EL (cell line): ENCODE measurements at regions not wholly inside any gene's neighbourhood (a gene's known extent, or its start where the extent isn't known, plus 50 kb on each side); places are given as distances from the start of the nearest gene placed in this dataset.
"Not testable (repeated sequence)": the region's sequence is repeated elsewhere in the genome, so short reads cannot be mapped to it uniquely, and the experiment has no call there.

Source experiments
- DNase-seq: peaks from one replicate; pipeline ENCODE4 v3.0.0-alpha.2; 2016

DNA sequence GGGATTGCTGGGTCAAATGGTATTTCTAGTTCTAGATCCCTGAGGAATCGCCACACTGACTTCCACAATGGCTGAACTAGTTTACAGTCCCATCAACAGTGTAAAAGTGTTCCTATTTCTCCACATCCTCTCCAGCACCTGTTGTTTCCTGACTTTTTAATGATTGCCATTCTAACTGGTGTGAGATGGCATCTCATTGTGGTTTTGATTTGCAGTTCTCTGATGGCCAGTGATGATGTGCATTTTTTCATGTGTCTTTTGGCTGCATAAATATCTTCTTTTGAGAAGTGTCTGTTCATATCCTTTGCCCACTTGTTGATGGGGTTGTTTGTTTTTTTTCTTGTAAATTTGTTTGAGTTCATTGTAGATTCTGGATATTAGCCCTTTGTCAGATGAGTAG lies 220.3 kb downstream of the NPR3 start:
- DNase-seq: not testable (repeated sequence)

- no peak for DNase-seq
These were observed 221.3 kb downstream of the NPR3 start for GRCh38 chr5:32932241-32932935.

GRCh38 chr5:32933692-32934091 lies 222.6 kb downstream of the NPR3 start:
- DNase-seq: peak; percentile 17

DNA sequence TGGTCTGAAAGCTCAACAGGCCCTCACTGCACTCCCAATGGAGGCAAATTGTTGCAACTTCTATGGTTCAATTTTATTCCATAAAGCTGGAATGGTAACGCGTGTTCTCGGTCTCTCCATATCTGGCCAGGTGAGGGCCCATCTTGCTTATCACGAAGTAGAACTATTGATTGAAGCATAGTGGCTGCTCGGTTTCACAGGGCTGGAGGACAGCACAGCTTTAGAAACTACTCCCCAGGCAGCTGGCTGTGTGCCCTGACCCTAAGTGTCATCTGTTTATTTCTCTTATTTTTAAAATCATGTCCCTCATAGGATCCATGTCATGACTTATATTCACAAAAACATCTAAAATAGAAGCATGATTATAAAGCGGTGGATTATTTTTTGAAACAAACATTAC lies 223.4 kb downstream of the NPR3 start:
- no peak for DNase-seq

DNA sequence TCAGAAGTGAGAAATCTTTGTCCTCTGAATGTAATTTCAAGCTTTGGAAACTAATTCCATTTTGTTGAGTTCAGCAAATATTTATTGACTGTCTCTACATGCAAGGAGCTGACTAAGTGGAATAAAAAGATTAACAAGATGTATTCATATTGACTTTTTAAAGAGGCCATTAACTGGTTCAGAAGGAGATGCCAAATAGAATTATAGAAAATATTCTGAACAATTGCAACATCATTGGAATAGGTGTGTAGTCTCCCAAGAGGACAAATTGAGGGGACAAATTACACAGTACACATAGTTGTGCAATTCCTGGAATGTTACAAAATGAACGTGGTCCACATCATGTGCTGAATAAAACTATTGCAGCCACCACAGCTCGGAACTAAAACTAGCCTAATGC lies 224.2 kb downstream of the NPR3 start:
- no peak for DNase-seq

DNA sequence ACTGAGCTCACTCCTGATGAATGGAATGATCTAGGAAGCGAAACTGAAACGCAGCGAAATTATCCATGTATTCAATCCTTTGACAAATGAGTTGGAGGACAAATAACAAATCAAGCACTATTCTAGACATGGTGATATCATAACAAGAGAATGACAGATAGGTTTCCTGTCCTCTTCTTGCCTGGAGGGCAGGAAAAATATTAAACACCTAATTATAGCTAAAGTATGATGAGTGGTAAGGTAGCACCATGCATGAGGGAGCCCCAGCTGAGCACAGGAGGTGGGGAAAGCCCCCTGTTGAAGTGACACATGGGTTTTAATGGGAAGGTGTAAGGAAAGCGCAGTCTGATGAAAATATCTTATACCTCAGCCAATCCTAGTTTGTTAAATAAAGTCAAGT lies 225.2 kb downstream of the NPR3 start:
- no peak for DNase-seq

DNA sequence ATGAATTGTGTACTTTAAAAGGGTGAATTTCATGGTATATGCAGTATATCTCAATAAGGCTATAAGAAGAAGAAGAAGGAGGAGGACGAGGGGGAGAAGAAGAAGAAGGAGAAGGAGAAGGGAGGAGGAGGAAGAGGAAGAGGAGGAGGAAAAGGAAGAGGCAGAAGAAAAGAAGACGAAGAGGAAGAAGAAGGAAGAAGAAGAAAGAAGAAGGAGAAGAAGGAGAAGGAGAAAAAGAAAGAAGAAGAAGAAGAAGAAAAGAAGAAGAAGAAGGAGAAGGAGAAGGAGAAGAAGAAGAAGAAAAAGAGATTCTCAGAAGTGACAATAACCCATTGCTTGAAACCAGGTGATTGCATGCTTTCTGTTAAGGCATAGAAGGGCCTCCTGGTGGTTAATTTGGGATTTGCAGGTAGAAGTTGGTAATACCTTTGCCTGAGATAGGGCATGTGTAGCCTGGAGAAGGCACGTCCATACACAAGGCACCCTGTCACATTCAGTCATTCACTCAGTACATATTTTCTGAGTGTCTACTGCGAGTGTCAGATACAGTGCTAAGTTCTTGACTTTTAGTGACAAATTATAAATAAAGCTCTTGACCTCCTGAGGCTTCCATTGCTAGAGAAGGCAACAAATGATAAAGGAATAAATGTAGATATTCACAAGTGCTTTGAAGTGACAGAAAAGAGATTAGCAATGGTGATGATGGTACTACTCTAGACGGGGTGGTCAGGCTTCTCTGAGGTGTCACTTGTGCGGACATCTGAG lies 231.3 kb downstream of the NPR3 start:
- DNase-seq: peak; percentile 35

- DNase-seq: peak; percentile 29
These were observed 238.3 kb downstream of the NPR3 start for GRCh38 chr5:32949286-32949970.

DNA sequence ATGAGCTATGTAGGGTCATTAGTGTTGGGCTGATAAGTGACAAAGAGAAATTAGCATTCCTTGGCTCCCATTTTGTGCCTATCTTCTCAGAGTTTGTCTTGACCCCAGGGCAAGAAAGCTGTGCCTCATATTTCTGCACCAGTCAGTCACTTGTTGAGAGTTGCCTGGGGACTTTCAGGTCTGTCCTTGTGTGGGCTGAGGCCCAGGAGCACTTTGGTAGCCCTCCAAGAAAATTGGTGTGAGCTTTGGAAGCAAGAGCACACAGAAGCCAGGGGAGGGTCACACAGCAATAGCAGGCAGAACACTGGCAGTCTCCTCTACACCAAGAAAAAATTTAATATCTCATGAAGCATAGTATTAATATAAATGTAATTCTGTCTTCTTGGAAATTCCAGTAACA lies 239.9 kb downstream of the NPR3 start:
- DNase-seq: no peak

DNA sequence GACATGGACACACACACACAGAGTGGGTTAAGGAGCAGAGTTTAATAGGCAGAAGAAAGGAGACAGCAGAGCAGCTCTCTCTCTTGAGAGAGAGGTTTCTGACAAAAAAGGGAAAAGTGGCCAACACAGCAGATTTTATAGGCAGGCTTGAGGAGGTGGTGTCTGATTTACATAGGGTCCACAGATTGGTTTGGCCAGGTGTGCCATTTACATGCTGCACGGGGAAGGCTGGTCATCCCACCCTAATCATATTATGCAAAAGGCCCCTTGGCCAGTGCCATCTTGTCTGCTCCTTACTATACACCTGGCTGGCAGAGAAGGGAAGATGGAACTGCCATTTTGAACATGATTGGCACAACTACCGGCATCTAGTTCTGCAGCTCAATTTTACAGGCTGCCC lies 240.8 kb downstream of the NPR3 start:
- DNase-seq: no peak

- not testable (repeated sequence) for DNase-seq
These were observed 241.3 kb downstream of the NPR3 start for GRCh38 chr5:32952421-32952820.

- no peak for DNase-seq
These were observed 242.6 kb downstream of the NPR3 start for GRCh38 chr5:32953694-32954093.

GRCh38 chr5:32955814-32956213 lies 244.7 kb downstream of the NPR3 start:
- no peak for DNase-seq

- no peak for DNase-seq
These were observed 249.4 kb downstream of the NPR3 start for GRCh38 chr5:32960340-32961058.

GRCh38 chr5:32961059-32961415 lies 249.9 kb downstream of the NPR3 start:
- DNase-seq: peak; percentile 16

DNA sequence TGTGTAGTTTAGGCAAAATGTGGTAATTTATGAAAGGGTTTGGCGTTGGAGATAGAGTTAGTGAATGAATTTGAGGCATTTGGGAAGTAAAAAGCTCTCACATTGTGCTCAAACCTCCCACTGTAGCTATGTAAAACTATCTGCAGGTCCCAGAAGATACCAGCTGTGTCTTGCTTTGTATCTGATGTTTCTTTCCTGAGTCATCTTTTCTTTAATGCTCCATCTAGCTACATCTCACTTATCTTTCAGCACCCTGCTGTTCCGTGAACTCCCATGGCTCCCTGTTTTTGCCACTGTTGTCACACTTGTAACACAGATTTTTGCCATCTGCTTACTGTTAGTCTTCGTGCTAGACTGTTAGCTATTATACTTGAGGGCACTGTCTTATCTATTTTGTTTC lies 253.1 kb downstream of the NPR3 start:
- DNase-seq: peak; percentile 23

GRCh38 chr5:32973646-32974045 lies 262.5 kb downstream of the NPR3 start:
- DNase-seq: no peak

GRCh38 chr5:32975656-32976375 lies 264.7 kb downstream of the NPR3 start:
- DNase-seq: no peak

DNA sequence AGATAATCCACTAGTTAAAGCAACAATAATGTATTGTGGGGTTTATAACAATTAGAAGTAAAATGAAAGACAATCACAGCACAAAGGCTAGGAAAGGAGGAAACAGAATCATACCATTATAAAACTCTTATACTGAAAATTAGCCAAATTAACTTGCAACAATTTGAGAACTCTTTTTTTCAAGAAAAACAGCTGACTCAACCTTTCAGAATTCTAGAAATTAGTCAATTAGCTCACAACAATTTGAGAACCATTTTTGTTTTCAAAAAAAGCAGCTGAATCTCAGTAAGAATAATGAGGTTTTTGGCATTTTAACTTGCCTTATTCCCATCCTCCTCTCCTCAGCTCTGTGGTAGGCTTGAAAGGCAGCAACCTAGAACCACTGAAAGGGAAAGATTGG lies 269.9 kb downstream of the NPR3 start:
- no peak for DNase-seq

DNA sequence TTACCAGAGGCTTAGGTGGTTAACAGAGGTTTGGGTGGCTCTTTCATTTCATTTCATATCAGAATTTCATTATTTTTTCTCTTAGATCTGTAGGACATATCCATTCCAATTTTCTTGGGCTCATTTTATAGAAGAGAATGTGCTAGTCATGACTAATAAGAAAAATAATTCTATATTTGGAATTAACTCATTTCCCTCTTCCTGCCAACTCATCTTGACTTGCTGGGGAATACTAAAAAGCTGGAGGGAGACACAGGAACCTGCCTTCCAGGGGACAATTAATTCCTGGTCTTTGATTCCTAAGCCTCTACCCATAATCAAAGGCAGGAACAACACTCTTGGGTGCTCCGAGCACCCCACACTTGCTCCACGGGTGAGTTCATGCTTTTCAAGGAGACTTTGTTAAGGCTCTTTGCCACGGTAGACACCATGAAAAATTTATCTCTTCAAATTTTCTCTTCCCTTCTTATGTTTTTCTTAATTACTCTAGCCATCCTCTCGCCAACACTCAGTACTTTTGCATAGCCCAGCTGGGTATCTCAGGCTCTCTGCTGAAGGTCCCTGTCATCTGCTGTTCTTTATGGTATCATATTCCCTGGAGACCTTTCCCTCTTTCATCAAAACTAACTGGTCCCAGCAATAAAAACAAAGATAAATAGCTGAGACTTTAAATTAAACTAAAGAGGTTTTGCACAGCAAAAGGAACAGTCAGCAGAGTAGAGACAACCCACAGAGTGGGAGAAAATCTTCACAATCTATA lies 273.9 kb downstream of the NPR3 start:
- DNase-seq: peak; percentile 53

- DNase-seq: no peak
These were observed 278.7 kb downstream of the NPR3 start for GRCh38 chr5:32989815-32990214.
